Kidney (tissue), 13 donors: ENCODE measurements at regions not wholly inside any gene's neighbourhood (a gene's known extent, or its start where the extent isn't known, plus 50 kb on each side); places are given as distances from the start of the nearest gene placed in this dataset.

Source experiments
- DNase-seq, 5 donors: peaks; one replicate each; pipeline ENCODE4 v3.0.0-alpha.2; 2013 to 2020
- FAIRE-seq: peaks from 2 replicates; lab custom pipeline; 2012; peaks lifted over from hg19 to GRCh38; lab: Jason Lieb, UNC
- H3K27ac ChIP-seq, 2 donors: one replicate each; pipeline ENCODE4 v1.7.0; 2013; ENCODE audit warnings: low read depth in 2 of 2, low read length in 2 of 2, inconsistent platforms in 1 of 2
- H3K27me3 ChIP-seq: one replicate; pipeline ENCODE4 v1.7.1; 2013; ENCODE audit warnings: low read length, inconsistent platforms; ENCODE audit not compliant: control insufficient read depth, insufficient read depth
- H3K36me3 ChIP-seq, 3 donors: one replicate each; pipeline versions ENCODE4 v1.7.0 to v1.7.1; 2013; ENCODE audit warnings: low read length in 3 of 3, control low read depth in 1 of 3, inconsistent platforms in 1 of 3; ENCODE audit not compliant: insufficient read depth in 3 of 3, control insufficient read depth in 2 of 3
- H3K4me1 ChIP-seq, 3 donors: one replicate each; pipeline versions ENCODE4 v1.7.0 to v1.7.1; 2013; ENCODE audit warnings: low read length in 3 of 3, inconsistent platforms in 1 of 3, low read depth in 1 of 3; ENCODE audit not compliant: control insufficient read depth in 2 of 3, insufficient read depth in 2 of 3
- H3K4me3 ChIP-seq, 3 donors: one replicate each; pipeline versions ENCODE4 v1.7.0 to v1.8.1; 2013; ENCODE audit warnings: low read length in 3 of 3, control low read depth in 1 of 3, inconsistent platforms in 1 of 3
- H3K9ac ChIP-seq, 3 donors: one replicate each; pipeline versions ENCODE4 v1.7.0 to v1.7.1; 2013; ENCODE audit warnings: low read length in 3 of 3, control low read depth in 1 of 3, inconsistent platforms in 1 of 3
- H3K9me3 ChIP-seq, 3 donors: one replicate each; pipeline versions ENCODE4 v1.7.0 to v1.7.1; 2013; ENCODE audit warnings: low read length in 3 of 3, control low read depth in 1 of 3, inconsistent platforms in 1 of 3; ENCODE audit not compliant: control insufficient read depth in 2 of 3, insufficient read depth in 1 of 3
- intact Hi-C: fragments of 100-400 bp; cut with DNase I; formaldehyde crosslinking; loops from one replicate; pipeline ENCODE4 v1.11.1; 2022
- TF ChIP-seq, protein P1 (sequence below): IDR thresholded peaks from 3 replicates; pipeline ENCODE4 v1.5.1; 2012; ENCODE audit warnings: mild to moderate bottlenecking, moderate library complexity, borderline replicate concordance; ENCODE audit not compliant: insufficient read depth; ENCODE audit errors: extremely low read depth
- donor health status: control.
- donor health status: control.
- donor health status: control.
- donor health status: control.
- donor health status: control.
- donor health status: DM: yes; HTN: yes; CAD: no.
- donor health status: Normal renal cell carcinoma (clear cell type).

DNA sequence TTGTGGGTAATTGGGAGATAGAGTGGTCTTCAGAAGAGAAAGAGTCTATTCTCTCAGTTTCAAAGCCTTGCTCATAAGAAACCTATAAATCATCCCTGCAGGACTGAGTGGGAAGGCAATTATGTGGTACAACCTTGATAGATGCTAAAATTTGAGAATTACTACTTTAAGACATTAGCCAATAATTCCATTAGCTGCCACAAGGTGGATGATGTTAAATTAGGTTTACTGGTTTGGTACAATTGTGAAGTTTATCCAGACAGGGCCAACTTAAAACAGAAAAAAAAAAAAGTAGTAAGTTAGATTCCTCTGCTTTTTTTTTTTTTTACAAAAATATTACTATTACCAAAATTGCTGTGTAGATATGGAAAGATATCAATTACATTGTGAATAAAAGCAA, 73.2 kb upstream of the AMOT start:
- DNase-seq (no peak), FAIRE-seq (peak; percentile 96)
- Histone ChIP-seq H3K27me3 (no peaks in the 10 kb centered on the region), H3K4me1 (no peaks in the 10 kb centered on the region), H3K9ac (no peak overlapping the region), H3K9me3 (no peaks in the 10 kb centered on the region), H3K4me3 (no peak overlapping the region), H3K36me3 (no peaks in the 10 kb centered on the region), H3K27ac (no peak overlapping the region)
- intact Hi-C loops, result no loop called here
- TF ChIP-seq, protein P1, sequence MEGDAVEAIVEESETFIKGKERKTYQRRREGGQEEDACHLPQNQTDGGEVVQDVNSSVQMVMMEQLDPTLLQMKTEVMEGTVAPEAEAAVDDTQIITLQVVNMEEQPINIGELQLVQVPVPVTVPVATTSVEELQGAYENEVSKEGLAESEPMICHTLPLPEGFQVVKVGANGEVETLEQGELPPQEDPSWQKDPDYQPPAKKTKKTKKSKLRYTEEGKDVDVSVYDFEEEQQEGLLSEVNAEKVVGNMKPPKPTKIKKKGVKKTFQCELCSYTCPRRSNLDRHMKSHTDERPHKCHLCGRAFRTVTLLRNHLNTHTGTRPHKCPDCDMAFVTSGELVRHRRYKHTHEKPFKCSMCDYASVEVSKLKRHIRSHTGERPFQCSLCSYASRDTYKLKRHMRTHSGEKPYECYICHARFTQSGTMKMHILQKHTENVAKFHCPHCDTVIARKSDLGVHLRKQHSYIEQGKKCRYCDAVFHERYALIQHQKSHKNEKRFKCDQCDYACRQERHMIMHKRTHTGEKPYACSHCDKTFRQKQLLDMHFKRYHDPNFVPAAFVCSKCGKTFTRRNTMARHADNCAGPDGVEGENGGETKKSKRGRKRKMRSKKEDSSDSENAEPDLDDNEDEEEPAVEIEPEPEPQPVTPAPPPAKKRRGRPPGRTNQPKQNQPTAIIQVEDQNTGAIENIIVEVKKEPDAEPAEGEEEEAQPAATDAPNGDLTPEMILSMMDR, result no peak

DNA sequence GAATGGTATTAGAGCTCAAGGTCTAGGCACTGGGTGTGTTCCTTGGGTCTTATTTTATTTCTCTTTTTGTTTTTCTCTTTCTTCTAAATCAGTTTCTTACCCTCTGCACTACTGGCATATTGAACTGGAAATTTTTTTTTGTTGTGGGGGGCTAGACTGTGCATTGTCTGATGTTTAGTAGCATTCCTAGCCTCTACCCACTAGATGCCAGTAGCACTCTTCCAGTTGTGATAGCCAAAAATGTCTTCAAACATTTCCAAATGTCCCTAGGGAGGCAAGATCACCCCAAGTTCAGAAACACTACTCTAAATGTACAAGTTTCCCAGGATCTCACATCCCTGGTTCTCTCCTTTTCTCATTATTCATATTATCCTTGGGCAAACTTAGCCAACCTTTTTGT, 69.8 kb upstream of the AMOT start:
- H3K9me3 ChIP-seq, result no peaks in the 10 kb centered on the region
- no peak overlapping the region for H3K4me3 ChIP-seq
- TF ChIP-seq, protein P1, result no peak
- H3K27ac ChIP-seq, result no peak overlapping the region
- DNase-seq (no peak), FAIRE-seq (no peak)
- H3K27me3 ChIP-seq, result no peaks in the 10 kb centered on the region
- intact Hi-C loops, result no loop called here
- no peaks in the 10 kb centered on the region for H3K36me3 ChIP-seq
- H3K4me1 ChIP-seq, result no peaks in the 10 kb centered on the region
- H3K9ac ChIP-seq, result no peak overlapping the region

DNA sequence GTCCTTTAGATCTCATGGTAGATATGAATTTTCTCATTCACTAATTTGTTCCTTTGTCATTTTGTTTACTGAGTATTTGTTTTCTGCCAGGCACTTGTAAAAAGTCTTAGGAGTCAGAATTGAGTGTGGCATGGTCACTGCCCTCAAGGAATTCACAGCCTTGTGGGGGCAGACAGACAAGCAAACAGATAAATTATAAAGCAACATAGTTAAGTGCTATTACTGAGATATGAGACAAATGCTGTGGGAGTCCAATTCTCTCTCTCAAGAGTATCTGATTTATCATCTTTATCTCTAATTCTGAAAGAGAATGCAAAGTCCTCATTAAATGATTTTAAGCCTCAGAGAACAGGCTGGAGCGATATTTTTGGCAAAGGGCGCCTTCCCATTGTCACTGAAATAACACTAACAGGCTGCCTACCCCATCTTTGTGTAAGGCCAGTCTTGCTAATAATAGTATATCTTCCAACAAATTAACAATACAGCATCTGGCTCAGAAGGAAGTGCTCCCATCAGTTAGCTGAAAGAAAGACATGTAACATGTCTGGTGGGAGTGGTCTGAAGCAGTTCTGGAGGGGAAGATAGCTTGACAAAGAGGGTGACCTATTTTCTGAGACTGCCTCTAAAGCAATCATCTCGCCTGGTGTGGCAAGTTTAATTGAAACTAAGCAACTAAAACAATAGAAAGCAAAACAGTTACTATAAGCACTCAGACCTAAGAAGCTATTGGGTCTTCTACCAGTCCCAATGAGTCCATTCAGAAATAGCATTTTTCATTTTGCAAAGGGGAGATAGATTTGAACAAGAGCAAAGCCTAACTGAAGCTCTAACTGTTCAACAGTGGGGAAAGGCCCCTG, 61.5 kb upstream of the AMOT start:
- Histone ChIP-seq H3K9me3 (no peaks in the 10 kb centered on the region), H3K4me3 (no peak overlapping the region), H3K4me1 (no peaks in the 10 kb centered on the region), H3K9ac (no peak overlapping the region), H3K27me3 (no peaks in the 10 kb centered on the region), H3K36me3 (no peaks in the 10 kb centered on the region), H3K27ac (no peak overlapping the region)
- no peak for FAIRE-seq
- TF ChIP-seq, protein P1, result no peak
- peak in 4 of 5 donors; percentile 37 to 76 (median 56) for DNase-seq
- intact Hi-C loops, result no loop called here
